ENCODE measurements at regions not wholly inside any gene's neighbourhood (a gene's known extent, or its start where the extent isn't known, plus 50 kb on each side); places are given as distances from the start of the nearest gene placed in this dataset.

GRCh38 chr1:103901072-103901471, 151.4 kb downstream of the AMY1C start:
- peaks cover 0 to 5% (median 2%) of the 10 kb centered on the region in 7 donors for H3K9me3 Mint-ChIP-seq

GRCh38 chr1:103905363-103905762, 155.7 kb downstream of the AMY1C start:
- no peaks in the 10 kb centered on the region for H3K27me3 ChIP-seq (ENCODE audit: control insufficient read depth in 2 of 2, insufficient read depth in 2 of 2, low read length in 2 of 2)
- intact Hi-C loops (cut with micrococcal nuclease): no loop called here
- H4K20me1 ChIP-seq (ENCODE audit: insufficient read depth, low read length): no peaks in the 10 kb centered on the region
- no peak overlapping the region for H3K4me3 ChIP-seq (replicated peaks in 1 of 3; ENCODE audit: low read depth in 2 of 3, low read length in 3 of 3)
- Mint-ChIP-seq H3K36me3 (no peaks in the 10 kb centered on the region), H3K4me1 (no peaks in the 10 kb centered on the region), H3K27me3 (ENCODE audit: low read depth in 3 of 3) (peaks cover 0 to 1% (median 0%) of the 10 kb centered on the region in 3 donors), H3K27ac (no peak overlapping the region), H3K4me3 (no peak overlapping the region), H3K9me3 (peaks cover 0 to 5% (median 2%) of the 10 kb centered on the region in 7 donors)
- TF ChIP-seq CTCF (IDR thresholded peaks at IDR 0.05): no peak
- no peak for DNase-seq
- no peak overlapping the region for H3K9ac ChIP-seq (ENCODE audit: insufficient read depth, low read length, poor library complexity, severe bottlenecking)
- H3K79me2 ChIP-seq (ENCODE audit: insufficient read depth, low read length): no peaks in the 10 kb centered on the region
- no peak overlapping the region for H2AFZ ChIP-seq (ENCODE audit: insufficient read depth, low read depth, low read length, poor library complexity, severe bottlenecking)
- no peak overlapping the region for H3K4me2 ChIP-seq (replicated peaks; ENCODE audit: extremely low read depth, low read length, poor library complexity, severe bottlenecking)
- H3K36me3 ChIP-seq (replicated peaks in 1 of 2; ENCODE audit: control insufficient read depth in 1 of 2, insufficient read depth in 2 of 2, low read length in 2 of 2): no peaks in the 10 kb centered on the region
- WGBS (ENCODE audit: insufficient coverage): no CpG with 5 or more reads among the region's 1 CpG
- no peaks in the 10 kb centered on the region for H3K4me1 ChIP-seq (ENCODE audit: control insufficient read depth in 1 of 2, insufficient read depth in 2 of 2, low read length in 2 of 2)
- H3K27ac ChIP-seq (ENCODE audit: low read depth in 1 of 2, low read length in 2 of 2): no peak overlapping the region
- no peaks in the 10 kb centered on the region for H3K9me3 ChIP-seq (replicated peaks in 1 of 2; ENCODE audit: control insufficient read depth in 1 of 2, insufficient read depth in 1 of 2, low read length in 2 of 2)

More at GRCh38 chr1:103901072-103901471, 151.4 kb downstream of the AMY1C start:
- Histone ChIP-seq H2AFZ (ENCODE audit: insufficient read depth, low read depth, low read length, poor library complexity, severe bottlenecking) (no peak overlapping the region), H3K27me3 (ENCODE audit: control insufficient read depth in 2 of 2, insufficient read depth in 2 of 2, low read length in 2 of 2) (no peaks in the 10 kb centered on the region), H3K4me2 (replicated peaks; ENCODE audit: extremely low read depth, low read length, poor library complexity, severe bottlenecking) (no peak overlapping the region), H3K79me2 (ENCODE audit: insufficient read depth, low read length) (no peaks in the 10 kb centered on the region), H4K20me1 (ENCODE audit: insufficient read depth, low read length) (no peaks in the 10 kb centered on the region), H3K4me3 (replicated peaks in 1 of 3; ENCODE audit: low read depth in 2 of 3, low read length in 3 of 3) (no peak overlapping the region), H3K9me3 (replicated peaks in 1 of 2; ENCODE audit: control insufficient read depth in 1 of 2, insufficient read depth in 1 of 2, low read length in 2 of 2) (no peaks in the 10 kb centered on the region), H3K27ac (ENCODE audit: low read depth in 1 of 2, low read length in 2 of 2) (no peak overlapping the region), H3K36me3 (replicated peaks in 1 of 2; ENCODE audit: control insufficient read depth in 1 of 2, insufficient read depth in 2 of 2, low read length in 2 of 2) (no peaks in the 10 kb centered on the region), H3K4me1 (ENCODE audit: control insufficient read depth in 1 of 2, insufficient read depth in 2 of 2, low read length in 2 of 2) (no peaks in the 10 kb centered on the region), H3K9ac (ENCODE audit: insufficient read depth, low read length, poor library complexity, severe bottlenecking) (no peak overlapping the region)
- H3K27me3 Mint-ChIP-seq (ENCODE audit: low read depth in 3 of 3): no peaks in the 10 kb centered on the region
- H3K4me1 Mint-ChIP-seq: no peaks in the 10 kb centered on the region
- intact Hi-C loops (cut with micrococcal nuclease): no loop called here
- H3K27ac Mint-ChIP-seq: no peak overlapping the region
- H3K4me3 Mint-ChIP-seq: no peak overlapping the region
- WGBS (ENCODE audit: insufficient coverage): 96% methylated on average over 3 of the region's 4 CpGs
- H3K36me3 Mint-ChIP-seq: no peaks in the 10 kb centered on the region
- TF ChIP-seq CTCF (IDR thresholded peaks at IDR 0.05): no peak
- DNase-seq: no peak
